ENCODE measurements at regions not wholly inside any gene's neighbourhood (a gene's known extent, or its start where the extent isn't known, plus 50 kb on each side); places are given as distances from the start of the nearest gene placed in this dataset.

GRCh38 chr3:69579306-69580041 lies 159.8 kb upstream of the MITF start:
- TF ChIP-seq CTCF (conservative IDR thresholded peaks at IDR 0.05) (no peak), ZFX (IDR thresholded peaks at IDR 0.05) (no peak)

All from C4-2B (cell line).